Endometrial microvascular endothelial cells (primary cell): ENCODE measurements at regions not wholly inside any gene's neighbourhood (a gene's known extent, or its start where the extent isn't known, plus 50 kb on each side); places are given as distances from the start of the nearest gene placed in this dataset.
"Not testable (repeated sequence)": the region's sequence is repeated elsewhere in the genome, so short reads cannot be mapped to it uniquely, and the experiment has no call there.

Source experiments
- in situ Hi-C: cut with HindIII; loops from 2 replicates; pipeline ENCODE4 v1.10.0; 2017; ENCODE audit warnings: low sequenced_read_pairs, low pct_unique_long_range_greater_than_20kb; ENCODE audit errors: inconsistent ontology term

DNA sequence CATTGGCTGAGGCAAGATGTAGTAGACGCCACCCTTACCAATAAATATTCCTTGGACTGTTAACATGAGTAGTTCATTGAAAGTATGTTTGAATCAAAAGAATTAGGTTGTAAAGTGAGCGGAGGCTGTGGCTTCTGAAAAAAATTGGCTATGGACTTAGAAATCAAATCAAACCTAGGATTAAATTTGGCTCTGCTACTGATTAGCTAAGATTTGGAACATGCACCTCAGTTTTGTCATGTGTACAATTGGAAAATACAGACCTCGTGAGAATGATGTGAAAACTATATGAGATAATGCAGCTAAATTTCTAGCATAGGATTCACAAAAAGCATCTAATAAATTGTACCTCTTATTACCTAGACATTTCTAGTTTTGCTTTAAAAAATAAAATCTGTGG is 85.3 kb upstream of the USP25 start:
- in situ Hi-C loops: no loop called here

DNA sequence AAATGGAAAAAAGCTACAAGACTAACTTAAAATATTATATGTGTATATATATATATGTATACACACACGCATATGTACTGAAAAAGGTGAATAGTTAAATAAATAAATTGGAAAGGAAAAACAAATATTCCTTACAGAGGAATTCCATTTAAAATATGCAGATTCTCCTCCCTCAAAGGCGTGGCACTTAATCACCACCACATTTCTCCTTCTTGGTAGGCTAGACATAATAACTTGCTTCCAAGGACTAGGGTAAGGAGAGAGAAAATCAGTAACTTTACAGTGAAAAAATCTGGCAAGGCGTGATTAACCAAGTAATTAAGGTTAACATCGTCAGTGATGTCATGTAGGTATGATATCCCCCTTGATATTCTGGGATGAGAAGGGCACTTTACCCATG is 84.0 kb upstream of the USP25 start:
- in situ Hi-C loops: no loop called here

DNA sequence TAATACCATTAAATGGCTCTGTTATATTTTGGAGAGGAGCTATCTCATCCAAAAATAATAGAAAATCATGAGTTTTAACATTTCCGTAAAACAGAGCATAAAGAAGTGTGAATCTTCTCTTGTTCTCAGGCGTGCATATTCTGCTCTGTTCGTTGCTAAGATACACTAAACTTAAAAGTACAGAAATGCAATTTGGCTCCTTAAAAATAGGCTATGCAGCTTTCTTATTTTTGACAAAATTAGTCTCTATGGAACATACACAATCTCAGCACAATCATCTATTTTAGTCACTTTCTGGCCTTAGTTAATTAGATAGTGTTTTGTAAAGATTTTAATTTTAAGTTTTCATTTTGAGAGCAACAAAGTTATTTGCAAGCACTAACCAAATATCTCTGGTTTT is 79.0 kb upstream of the USP25 start:
- in situ Hi-C loops: no loop called here

DNA sequence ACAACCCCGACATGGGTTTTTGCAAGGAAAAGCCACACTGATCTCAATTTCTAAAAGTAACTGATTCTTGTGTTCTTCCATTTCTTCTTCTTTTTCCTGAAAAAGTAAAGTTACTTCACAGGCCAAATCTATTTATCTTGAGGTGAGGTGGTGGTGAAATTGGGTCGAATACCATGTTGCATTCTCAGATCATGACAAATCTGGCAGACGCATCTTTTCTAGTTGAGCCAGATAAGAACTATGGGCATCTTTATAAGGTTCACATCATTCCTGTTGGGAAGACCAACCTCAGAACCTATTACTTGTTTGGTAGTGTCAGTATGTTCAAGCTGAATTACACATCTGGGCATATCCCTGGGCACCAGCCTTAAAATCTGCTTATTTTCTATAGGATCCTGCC is 78.6 kb upstream of the USP25 start:
- in situ Hi-C loops: no loop called here

DNA sequence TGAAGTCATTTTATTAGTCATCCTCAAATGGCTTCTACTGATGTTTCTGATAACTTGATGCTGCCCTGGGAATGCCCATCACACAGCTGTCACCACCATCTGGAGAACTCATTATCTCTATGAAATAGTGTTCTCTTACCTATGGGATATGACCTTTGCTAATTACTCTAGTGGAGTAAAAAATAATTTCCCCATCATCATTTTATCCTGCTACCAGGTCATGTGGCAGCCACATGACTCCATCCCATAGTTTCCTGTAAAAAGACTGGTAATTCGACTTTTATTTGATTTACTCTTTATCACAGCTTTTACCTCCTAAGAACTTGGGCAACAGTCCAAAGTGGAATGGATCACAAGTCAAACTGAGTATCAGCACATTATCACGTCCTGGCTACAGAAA is 76.1 kb upstream of the USP25 start:
- in situ Hi-C loops: no loop called here

DNA sequence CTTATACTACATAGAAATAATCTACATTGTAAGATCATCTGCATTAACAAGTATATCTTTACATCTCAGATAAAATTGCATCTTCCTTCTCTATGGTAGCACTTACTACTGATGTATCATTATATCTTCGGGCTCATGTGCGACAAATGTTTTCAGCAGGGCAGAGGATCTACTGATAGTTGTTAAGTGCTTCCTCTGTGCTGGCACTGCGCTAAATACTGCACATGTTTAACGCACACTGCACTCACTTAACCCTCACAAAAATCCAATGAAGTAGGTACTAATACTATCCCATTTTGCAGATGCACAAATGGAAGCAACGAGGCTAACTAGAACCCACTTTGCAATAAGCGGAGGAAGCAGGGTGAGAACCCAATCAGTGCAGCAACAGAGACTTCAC is 75.6 kb upstream of the USP25 start:
- in situ Hi-C loops: no loop called here

DNA sequence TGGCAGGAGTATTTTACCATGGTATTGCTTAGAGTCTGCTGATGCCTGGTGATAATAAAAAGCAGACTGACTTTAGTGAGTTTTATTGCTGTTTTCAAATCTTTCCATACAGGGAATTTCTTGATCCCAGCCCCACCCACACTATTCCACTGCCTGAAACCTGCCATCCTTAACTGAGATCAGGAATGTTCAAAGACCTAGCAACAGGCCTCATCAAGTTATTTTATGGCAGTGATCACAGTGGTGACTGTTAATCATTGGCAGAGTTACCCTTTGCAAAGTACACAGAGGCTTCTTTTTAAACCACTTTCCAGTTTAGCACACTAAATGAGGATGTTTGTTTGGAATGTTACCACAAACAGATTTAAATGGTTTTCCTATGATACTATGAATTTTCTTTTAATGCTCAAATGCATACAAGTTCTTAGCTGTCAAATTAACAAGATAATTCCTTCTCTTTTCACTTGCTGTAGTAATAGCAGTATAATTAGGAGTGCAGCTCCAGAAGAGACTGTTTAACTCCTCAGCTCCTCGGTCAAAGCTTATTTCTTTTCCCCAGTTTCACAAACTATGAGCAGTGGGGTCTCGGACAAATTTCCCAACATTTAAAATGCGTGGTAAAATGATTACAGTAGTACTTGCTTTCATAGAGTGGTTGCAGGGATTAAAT is 69.9 kb upstream of the USP25 start:
- in situ Hi-C loops: no loop called here

DNA sequence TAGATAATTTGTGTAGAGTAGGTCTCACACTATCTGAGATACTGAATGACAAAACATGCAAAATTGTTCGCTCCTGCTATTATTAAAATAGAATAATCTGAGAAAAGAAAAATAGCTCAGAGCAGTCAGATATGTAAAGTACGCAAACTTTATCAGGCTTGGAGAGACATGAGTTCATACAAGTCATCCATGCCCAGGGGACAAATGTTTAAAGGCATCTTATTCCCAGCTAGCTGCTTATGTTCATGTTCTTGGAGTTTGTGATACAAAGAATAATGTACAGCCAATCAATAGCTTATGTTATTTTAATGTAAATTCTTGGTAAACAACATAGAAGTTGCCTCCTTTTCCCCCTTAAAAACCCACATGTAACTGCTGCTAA is 69.4 kb upstream of the USP25 start:
- in situ Hi-C loops: no loop called here

DNA sequence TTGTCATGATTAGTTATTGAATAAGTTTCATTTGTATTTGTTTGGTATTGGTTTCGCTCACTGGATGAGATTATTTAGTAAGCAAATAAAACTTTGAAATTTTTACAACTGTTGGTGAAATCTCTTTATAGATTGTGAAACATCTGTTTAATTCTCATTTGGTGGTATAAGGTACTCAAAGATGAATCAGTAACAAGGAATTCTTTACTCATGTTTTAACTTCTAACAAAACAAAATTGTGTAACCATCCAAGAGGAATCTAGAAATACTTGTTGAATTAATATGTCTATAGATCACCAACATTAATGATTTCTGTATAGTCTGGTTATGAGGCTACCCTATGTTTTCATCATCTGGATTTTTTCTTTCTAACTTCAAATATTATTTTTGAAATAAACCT is 62.8 kb upstream of the USP25 start:
- in situ Hi-C loops: no loop called here

DNA sequence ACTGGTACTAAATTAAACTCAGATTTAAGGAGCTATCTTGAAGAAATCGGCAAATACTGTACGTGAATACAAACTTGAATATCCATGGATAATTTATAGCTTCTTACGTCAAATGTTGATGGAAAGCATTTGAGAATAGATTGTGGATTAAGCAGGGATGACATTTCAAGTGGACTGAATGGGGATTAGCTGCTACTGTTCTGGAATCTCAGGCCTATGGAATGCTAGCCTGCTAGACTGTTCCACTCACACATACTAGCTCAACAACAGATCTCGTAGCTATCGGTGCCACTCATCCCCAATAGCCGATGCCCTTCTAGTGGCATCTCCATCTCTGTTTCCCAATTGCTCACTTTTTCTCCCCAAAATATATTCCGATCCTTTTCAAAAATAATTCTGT is 62.0 kb upstream of the USP25 start:
- in situ Hi-C loops: no loop called here

DNA sequence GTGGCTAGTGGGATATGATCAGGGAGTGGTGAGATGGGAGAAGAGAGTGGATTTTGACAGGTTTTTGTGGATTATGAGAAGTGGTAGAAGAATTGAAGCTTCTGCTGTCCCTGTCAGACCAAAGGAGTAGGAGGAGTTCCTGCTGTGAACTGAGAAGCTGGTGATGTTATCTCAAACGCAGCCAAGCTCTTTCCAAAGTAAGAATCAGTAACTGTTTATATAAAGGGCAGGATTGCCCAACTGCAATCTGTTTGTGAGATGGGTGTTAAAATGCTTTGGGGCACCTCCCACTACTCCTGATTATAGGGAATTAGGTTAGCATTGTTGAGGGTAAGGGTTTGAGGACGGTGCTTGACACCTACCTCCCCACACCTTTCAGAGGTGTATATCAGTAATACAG is 60.5 kb upstream of the USP25 start:
- in situ Hi-C loops: no loop called here

DNA sequence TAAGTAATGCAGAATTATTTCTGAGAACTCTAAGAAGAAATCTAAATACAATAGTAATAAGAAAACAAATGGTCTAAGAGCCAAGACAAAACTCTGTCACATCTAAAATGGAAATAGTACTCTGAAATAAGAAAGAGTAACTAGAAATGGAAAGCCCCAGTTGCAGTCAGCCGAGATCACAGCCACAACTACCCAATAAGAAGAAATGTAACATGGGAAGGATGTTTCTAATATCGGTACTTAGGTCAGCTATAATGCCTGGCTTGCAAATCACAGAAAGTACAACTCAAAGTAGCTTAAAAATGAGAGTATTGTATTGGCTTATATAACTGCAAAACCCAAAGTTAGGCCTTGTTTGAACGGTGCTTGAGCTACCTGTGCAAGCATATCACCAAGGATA is 58.6 kb upstream of the USP25 start:
- in situ Hi-C loops: no loop called here

DNA sequence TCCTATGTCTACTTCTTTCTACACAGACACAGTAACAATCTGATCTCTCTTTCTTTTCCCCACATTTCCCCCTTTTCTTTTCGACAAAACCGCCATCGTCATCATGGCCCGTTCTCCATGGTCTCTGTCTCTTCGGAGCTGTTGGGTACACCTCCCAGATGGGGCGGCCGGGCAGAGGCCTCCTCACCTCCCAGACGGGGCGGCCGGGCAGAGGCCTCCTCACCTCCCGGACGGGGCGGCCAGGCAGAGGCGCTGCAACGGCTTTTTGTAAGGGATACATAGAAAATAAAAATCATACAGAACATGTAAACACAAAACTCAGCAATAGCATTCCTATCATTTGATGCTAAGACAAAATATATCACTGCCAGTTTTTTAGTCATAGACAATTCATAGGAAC is 57.2 kb upstream of the USP25 start:
- in situ Hi-C loops: not testable (repeated sequence)

DNA sequence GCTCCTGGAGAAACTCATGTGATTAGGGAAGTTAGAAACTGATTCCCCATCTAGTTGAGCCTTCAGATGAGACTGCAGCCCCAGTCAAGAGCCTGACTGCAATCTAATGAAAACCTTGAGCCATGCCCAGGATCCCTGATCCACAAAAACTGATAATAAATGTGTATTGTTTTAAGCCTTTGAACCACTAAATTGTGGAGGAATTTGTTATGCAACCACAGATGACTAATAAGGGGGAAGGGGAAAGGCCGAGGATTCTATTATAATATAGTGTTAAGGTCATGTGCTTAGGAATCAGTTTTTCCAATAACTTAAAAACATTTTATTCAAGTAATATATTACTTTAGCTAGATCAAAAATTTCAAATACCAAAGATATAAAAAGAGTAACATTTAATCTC is 52.8 kb upstream of the USP25 start:
- in situ Hi-C loops: no loop called here

DNA sequence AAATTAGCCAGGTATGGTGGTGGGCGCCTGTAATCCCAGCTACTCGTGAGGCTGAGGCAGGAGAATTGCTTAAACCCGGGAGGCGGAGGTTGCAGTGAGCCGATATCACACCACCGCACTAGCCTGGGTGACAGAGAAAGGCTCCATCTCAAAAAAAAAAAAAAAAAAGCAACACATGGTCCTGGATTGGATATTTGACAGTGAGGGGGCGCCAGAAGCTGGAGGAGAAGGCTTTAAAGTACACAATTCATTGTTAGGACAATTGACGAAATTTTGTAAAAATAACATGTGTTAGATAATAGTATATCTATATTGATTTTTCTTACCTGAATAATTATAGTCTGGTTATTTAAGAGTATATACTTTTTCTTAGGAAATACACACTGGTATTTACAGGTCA is 50.2 kb upstream of the USP25 start:
- in situ Hi-C loops: no loop called here
